Left lung (tissue), 4 donors: ENCODE measurements at regions not wholly inside any gene's neighbourhood (a gene's known extent, or its start where the extent isn't known, plus 50 kb on each side); places are given as distances from the start of the nearest gene placed in this dataset.

Experiments used
- ATAC-seq: fragments of 200-7000 bp; cut with Tn5 transposase; one replicate; pipeline ENCODE4 v1.9.1; 2020; ENCODE audit warnings: moderate library complexity
- DNase-seq, 4 donors: peaks; one replicate each; pipeline ENCODE4 v3.0.0-alpha.2; 2013 to 2020
- H3K27ac ChIP-seq, 2 donors: fragments of 200-600 bp; sonication (generic) in 1 of 2; one replicate each; pipeline versions ENCODE4 v1.5.0 to v1.8.0; 2020 to 2021
- H3K27me3 ChIP-seq, 2 donors: fragments of 200-600 bp; sonication (generic) in 1 of 2; one replicate each; pipeline versions ENCODE4 v1.5.0 to v1.8.0; 2020 to 2021
- H3K36me3 ChIP-seq, 2 donors: fragments of 200-600 bp; sonication (generic) in 1 of 2; one replicate each; pipeline versions ENCODE4 v1.5.0 to v1.8.0; 2020 to 2021
- H3K4me1 ChIP-seq, 2 donors: fragments of 200-600 bp; one replicate each; pipeline ENCODE4 v1.8.0; 2021
- H3K4me3 ChIP-seq, 2 donors: fragments of 200-600 bp; sonication (generic) in 1 of 2; one replicate each; pipeline versions ENCODE4 v1.5.0 to v1.8.0; 2020 to 2021; ENCODE audit warnings: mild to moderate bottlenecking in 1 of 2
- H3K9me3 ChIP-seq, 2 donors: fragments of 200-600 bp; sonication (generic) in 1 of 2; one replicate each; pipeline versions ENCODE4 v1.5.0 to v1.8.0; 2020 to 2021
- intact Hi-C, 2 donors: fragments of 100-400 bp; cut with DNase I; formaldehyde crosslinking; loops; one replicate each; pipeline versions ENCODE4 v1.11.2 to v1.14.2; 2022
- TF ChIP-seq, protein P1 (sequence below), 2 donors: fragments of 200-600 bp; sonication (generic) in 1 of 2; IDR thresholded peaks; one replicate each; pipeline versions ENCODE4 v1.5.0 to v1.8.0; 2021; ENCODE audit warnings: antibody characterized with exemption in 2 of 2
- donor health status: DM: no; HTN: yes; CAD: no.
- donor health status: DM: no; HTN: no; CAD: no.

DNA sequence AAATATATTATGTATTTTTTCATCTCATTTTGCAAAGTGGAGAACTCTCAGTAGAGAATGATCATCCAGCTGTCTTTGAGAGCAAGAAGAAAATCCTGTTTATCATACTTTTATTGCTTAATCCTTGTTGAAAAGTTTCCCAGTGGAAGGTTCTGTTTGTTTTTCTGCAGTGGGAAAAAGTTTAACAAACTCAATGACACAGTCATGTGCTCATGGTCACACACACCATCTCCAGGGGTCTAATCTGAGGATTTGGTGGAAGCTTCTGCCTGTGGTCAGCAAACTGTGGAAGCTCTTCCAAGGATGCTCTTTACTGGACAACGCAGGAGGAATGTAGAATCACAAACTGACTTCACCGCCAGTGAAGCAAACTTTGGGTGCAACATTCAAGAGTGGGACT is 1003.9 kb downstream of the SORCS3 start:
- peak in 1 of 4 donors; percentile 1 for DNase-seq
- no peak for ATAC-seq
- TF ChIP-seq, protein P1, sequence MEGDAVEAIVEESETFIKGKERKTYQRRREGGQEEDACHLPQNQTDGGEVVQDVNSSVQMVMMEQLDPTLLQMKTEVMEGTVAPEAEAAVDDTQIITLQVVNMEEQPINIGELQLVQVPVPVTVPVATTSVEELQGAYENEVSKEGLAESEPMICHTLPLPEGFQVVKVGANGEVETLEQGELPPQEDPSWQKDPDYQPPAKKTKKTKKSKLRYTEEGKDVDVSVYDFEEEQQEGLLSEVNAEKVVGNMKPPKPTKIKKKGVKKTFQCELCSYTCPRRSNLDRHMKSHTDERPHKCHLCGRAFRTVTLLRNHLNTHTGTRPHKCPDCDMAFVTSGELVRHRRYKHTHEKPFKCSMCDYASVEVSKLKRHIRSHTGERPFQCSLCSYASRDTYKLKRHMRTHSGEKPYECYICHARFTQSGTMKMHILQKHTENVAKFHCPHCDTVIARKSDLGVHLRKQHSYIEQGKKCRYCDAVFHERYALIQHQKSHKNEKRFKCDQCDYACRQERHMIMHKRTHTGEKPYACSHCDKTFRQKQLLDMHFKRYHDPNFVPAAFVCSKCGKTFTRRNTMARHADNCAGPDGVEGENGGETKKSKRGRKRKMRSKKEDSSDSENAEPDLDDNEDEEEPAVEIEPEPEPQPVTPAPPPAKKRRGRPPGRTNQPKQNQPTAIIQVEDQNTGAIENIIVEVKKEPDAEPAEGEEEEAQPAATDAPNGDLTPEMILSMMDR (IDR thresholded peaks at IDR 0.05) = no peak

DNA sequence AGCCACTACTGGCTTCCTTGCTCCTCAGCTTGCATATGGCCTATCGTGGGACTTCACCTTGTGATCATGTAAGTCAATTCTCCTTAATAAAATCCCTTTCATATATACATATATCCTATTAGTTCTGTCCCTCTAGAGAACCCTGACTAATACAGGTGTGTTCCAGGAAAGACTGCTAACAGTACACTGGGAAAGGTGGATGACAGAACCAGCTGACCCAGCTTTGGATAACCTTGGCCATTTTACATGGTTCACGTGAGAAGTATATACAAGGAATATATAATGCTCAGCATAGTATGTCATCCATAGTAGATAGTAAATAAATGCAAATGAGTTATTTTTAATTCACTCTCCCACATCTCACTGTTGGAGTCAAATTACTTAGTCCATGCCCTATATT is 1003.5 kb downstream of the SORCS3 start:
- intact Hi-C loops = no loop called here
- ATAC-seq (no peak), DNase-seq (no peak)
- H3K4me1 ChIP-seq = no peaks in the 10 kb centered on the region
- no peaks in the 10 kb centered on the region for H3K27me3 ChIP-seq
- H3K9me3 ChIP-seq = no peaks in the 10 kb centered on the region
- no peak overlapping the region for H3K27ac ChIP-seq
- no peaks in the 10 kb centered on the region for H3K36me3 ChIP-seq
- H3K4me3 ChIP-seq = no peak overlapping the region
- TF ChIP-seq, protein P1 (IDR thresholded peaks at IDR 0.05) = no peak

More for the DNA sequence above, 1003.9 kb downstream of the SORCS3 start:
- H3K9me3 ChIP-seq = no peaks in the 10 kb centered on the region
- intact Hi-C loops = no loop called here
- no peaks in the 10 kb centered on the region for H3K27me3 ChIP-seq
- no peak overlapping the region for H3K4me3 ChIP-seq
- no peak overlapping the region for H3K27ac ChIP-seq
- no peaks in the 10 kb centered on the region for H3K36me3 ChIP-seq
- H3K4me1 ChIP-seq = no peaks in the 10 kb centered on the region

DNA sequence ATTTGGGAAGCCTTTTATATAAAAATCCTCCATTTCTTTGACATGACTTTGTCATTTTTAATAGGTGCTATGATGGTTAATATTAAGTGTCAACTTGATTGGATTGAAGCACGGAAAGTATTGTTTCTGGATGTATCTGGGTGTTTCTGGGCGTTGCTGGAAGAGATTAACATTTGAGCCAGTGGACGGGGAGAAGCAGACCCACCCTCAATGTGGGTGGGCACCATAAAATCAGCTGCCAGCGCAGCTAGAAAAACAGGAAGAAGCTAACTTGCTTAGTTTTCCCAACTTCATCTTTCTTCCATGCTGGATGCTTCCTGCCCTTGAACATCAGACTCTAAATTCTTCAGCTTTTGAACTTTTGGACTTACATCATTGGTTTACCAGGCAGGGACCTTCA is 1003.0 kb downstream of the SORCS3 start:
- Histone ChIP-seq H3K36me3 (no peaks in the 10 kb centered on the region), H3K27me3 (no peaks in the 10 kb centered on the region), H3K9me3 (peaks cover 0 to 3% of the 10 kb centered on the region in 2 donors), H3K27ac (no peak overlapping the region), H3K4me1 (no peaks in the 10 kb centered on the region), H3K4me3 (no peak overlapping the region)
- intact Hi-C loops = no loop called here
- DNase-seq (no peak), ATAC-seq (no peak)
- TF ChIP-seq, protein P1 (IDR thresholded peaks at IDR 0.05) = no peak

DNA sequence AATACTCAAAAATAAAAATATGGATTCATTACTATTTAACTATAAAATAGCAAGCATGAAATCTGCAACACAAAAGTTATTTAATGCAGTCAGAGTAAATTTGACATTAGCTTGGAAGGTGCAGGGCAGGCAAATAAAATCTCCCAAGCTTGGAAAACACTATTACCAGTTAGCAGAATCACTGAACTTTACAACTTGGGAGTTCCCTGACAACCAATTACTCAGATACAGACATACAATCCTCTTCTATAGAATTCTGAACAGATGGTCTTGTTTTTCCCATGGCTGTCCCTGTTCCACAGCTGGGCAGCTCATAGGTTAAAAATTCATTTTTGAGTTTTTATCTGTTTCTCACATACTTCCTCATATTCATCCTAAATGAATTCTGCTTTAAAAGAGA is 1002.6 kb downstream of the SORCS3 start:
- H3K27me3 ChIP-seq = no peaks in the 10 kb centered on the region
- no peak overlapping the region for H3K4me3 ChIP-seq
- intact Hi-C loops = no loop called here

DNA sequence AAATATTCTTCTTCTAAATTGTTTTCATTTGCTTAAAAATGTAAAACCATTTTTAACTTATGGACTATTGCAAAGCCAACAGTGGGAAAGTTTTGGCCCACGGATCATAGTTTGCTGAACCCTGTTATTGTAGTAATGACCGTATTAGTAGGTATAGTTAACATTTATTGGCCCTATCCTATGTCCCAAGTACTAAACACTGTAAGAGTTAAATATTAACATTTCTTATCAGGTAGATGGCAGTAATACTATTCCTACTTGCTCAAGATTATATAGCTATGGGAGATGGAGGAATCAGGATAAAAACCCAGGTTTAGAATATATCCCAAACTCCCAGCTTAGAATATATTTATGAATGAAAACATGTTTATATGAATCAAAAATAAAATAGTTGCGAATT is 993.2 kb downstream of the SORCS3 start:
- Histone ChIP-seq H3K4me3 (no peak overlapping the region), H3K27me3 (no peaks in the 10 kb centered on the region), H3K36me3 (no peaks in the 10 kb centered on the region), H3K4me1 (no peaks in the 10 kb centered on the region), H3K9me3 (peaks cover 0 to 10% of the 10 kb centered on the region in 2 donors), H3K27ac (no peak overlapping the region)
- TF ChIP-seq, protein P1 (IDR thresholded peaks at IDR 0.05) = no peak
- DNase-seq = no peak
- intact Hi-C loops = no loop called here
- no peak for ATAC-seq

More for the DNA sequence above, 1002.6 kb downstream of the SORCS3 start:
- H3K4me1 ChIP-seq = no peaks in the 10 kb centered on the region
- TF ChIP-seq, protein P1 (IDR thresholded peaks at IDR 0.05) = no peak
- no peak overlapping the region for H3K27ac ChIP-seq
- no peaks in the 10 kb centered on the region for H3K36me3 ChIP-seq
- DNase-seq = no peak
- H3K9me3 ChIP-seq = peaks cover 0 to 5% of the 10 kb centered on the region in 2 donors
- no peak for ATAC-seq
